GM19468 (cell line): ENCODE measurements at regions not wholly inside any gene's neighbourhood (a gene's known extent, or its start where the extent isn't known, plus 50 kb on each side); places are given as distances from the start of the nearest gene placed in this dataset.

Source experiments
- ATAC-seq: cut with Tn5 transposase; IDR thresholded peaks from one replicate; pipeline ENCODE4 v1.9.1; 2021; ENCODE audit warnings: mild to moderate bottlenecking, moderate library complexity, moderate number of reproducible peaks; ENCODE audit not compliant: unreplicated experiment; ENCODE audit errors: extremely low read depth

DNA sequence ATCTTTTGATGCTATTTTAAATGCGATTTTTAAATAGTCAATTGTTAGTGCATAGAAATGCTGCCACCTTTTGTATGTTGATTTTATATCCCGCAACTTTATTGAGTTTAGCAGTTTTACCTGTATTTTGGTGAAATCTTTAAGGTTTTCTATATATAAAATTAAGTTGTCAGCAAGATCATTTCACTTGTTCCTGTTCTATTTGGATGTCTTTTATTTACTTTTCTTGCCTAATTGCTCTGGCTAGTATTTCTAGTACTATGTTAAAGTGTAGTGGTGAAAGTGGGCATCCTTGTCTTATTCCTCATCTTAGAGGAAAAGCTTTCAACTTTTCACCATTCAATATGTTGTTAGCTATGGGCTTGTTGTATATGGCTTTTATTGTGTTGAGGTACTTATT, 813.3 kb upstream of the CELF2 start:
- ATAC-seq = no peak

DNA sequence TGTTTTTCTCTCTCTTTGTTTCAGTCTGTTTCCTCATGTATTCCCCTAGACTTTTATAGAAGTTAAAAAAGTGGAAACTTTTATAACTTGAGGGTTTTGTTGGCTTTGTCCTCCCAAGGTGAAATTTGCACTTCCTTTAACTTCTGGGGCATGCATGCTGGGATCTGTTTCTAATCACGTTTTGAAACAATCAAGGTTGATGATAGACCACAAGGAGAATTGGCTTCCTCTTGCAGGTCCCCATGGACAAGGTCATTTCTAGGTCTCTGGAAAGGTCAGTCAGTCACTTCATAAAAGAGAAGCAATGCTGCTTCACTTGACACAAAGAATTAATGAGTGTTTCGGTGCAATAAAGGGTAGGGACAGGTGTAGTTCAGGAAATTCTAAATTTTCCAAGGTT, 811.8 kb upstream of the CELF2 start:
- no peak for ATAC-seq

DNA sequence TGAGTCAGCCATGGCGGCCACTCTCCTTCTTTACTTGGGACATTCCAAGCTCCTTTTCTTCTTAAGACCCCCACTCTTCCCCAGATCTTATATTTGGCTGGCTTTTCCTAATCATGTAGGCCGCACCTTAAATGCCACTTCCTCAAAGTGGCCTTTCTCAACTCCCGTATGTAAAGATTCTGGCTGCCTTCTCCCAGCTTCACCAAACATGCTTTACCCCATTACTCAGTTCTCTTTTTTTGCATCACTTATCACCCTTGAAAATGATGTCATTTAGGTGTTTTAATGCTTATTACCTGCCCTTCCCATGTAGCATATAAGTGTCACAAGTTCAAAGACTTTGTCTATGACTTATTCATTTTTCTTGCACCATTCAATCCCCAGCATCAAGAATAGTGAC, 810.1 kb upstream of the CELF2 start:
- no peak for ATAC-seq

DNA sequence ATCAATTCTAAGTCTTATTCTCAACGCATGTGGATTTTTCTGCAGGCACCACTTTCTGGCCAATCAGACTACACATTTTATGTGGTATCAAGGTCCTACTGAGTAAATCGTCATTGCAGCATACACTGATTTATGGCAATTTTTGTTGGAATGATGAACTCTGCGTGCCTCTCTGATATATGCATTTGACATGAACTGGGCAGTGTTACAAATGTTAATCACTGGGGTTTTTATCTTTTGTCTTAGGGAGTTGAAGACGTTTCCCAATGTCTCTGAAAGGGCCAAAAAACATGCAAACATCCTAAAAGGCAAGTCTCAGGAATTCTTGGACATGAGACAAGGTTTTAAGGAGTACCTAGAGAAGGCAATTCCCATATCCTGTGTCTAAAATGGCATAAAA, 809.5 kb upstream of the CELF2 start:
- no peak for ATAC-seq

DNA sequence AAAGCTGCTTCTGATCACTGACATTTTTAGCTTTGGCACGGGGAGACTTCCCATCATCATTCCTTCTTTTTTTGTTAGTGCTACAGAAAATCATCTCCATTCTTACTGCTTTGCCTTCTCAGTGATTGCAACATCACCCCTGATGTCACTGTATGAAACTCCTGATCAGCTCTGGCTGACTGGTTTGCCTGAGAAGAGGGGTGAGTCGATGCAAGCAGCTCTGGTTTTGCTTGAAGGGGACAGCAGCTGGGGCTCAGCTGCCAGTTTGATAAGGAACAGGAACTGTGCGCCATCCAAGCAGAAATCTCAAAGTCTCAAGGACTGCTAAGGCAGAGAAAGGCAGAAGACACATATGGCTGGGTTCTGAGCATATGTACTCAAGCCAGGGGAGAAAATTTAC, 808.5 kb upstream of the CELF2 start:
- ATAC-seq = no peak

DNA sequence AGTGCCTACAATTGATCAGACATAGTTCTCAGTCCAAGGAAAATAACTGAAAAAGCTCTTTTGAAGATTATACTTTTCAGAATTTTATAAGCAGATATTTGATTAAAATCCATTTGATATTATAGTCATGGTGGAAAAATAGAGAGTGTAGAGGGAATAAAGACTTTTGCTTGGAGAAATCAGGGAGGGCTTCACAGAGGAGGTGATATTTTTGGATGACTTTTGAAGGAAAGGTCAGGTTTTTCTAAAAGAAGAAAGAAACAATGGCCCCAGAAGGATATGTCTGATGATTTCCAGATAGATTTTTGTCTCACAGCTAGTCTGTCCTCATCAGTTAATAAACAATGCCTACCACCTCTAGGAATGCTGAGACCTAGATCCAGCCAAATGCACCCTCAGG, 806.3 kb upstream of the CELF2 start:
- no peak for ATAC-seq

DNA sequence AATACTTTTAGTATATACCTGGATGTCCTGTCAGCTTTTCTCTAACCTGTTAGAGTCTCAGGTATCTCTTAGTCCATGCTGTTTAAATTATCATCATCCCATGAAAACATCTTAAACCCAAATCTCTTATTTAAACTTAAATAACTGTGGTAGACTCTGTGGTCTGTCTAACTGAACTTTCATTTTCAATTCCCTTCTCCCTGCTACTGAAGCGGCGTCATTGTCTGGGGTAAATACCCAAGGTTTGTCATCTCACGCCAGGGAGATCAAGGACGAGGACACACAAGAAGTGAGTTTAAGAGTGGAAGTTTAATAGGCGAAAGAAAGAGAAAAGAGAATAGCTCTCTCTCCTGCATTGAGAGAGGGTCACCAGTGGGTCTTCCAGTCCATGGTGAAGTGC, 804.4 kb upstream of the CELF2 start:
- ATAC-seq = no peak

DNA sequence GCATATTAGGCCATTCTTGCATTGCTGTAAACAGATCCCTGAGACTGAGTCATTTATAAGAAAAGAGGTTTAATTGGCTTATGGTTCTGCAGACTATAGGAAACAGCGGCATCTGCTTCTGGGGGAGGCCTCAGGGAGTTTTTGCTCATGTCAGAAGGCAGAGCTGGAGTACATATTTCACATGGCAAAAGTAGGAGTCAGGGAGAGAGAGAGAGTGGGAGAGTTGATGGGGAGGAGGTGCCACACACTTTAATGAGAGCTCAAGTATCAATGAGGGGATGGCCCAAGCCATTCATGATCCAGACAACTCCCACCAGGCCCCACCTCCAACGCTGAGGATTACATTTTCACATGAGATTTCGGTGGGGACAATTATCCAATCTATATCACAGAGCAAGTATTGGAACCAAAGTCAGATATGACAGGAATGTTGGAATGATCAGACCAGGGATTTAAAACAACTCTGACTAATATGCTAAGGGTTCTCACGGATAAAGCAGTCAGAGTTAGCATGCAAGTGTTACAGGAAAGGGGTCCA, 795.3 kb upstream of the CELF2 start:
- no peak for ATAC-seq

DNA sequence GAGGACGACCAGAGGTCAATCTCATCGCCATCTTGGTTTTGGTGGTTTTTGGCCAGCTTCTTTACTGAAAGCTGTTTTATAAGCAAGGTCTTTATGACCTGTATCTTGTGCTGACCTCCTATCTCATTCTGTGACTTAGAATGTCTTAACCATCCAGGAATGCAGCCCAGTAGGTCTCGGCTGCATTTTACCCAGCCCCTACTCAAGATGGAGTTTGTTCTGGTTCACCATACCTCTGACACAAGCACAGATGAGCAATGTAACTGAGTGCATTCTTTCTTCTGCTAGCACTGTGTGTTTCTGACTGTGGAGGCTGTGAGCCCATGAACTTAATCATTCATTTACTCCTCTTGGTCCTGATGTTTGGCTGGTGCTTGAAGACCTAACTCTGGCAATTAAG, 794.5 kb upstream of the CELF2 start:
- ATAC-seq = no peak

DNA sequence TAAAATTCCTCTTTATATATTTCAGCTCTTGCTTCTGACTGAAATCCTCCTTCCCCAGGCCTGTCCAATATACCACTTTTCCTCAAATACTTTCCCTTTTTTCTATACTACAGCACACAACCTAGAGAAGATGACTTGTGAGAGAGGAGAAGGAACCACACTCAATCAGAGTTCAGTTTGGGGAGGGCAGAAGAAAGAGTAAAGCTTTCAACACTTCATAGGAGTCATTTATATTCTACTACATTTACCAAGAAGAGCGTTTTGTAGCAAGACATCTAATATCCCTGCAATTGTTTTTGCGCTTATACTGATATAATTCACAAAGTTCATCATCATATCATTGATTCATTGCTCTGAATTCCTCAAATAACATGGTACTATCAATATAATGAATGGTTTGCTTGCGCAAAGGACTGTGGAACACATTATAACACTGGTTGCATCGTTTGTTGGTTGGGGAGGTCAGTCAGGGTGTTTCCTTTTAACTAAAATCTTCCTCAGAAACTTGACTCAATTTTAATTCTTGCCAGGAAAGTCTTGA, 792.5 kb upstream of the CELF2 start:
- no peak for ATAC-seq

DNA sequence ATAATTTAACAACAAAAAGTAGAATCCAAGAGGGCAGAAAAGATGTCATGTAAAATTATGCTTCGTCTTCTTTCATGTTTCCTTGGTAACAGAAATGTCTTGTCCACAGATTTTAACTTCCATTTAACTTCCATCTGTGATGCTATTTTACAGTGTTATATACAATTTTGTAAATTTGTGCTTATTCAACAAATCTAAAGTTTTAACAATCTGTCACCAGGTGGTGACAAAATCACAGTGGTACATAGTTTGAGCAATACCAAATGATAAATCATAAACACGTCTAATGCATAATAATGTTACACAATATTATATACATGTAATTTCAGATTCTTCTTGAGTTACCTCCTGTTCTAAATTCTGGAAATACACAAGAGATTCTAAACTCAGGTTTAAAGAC, 784.4 kb upstream of the CELF2 start:
- ATAC-seq = no peak

DNA sequence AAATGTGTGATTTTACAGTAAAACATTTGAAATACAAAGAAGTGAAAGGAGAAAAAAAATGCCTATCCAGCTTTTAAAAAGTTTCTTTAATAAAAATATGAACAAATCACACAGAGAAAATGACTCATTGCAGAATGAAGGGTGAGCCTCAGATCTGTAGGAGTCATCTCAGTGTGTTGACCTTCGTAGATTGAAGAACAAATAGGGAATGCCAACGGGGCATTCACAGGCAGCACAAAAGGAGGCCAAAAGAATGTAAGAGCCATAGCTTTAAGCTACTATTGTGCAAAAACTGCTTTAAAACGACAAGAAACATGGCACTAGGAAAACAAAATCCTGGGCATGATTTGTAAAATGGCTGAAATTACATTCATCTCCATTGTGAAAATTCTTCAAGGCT, 782.7 kb upstream of the CELF2 start:
- no peak for ATAC-seq

DNA sequence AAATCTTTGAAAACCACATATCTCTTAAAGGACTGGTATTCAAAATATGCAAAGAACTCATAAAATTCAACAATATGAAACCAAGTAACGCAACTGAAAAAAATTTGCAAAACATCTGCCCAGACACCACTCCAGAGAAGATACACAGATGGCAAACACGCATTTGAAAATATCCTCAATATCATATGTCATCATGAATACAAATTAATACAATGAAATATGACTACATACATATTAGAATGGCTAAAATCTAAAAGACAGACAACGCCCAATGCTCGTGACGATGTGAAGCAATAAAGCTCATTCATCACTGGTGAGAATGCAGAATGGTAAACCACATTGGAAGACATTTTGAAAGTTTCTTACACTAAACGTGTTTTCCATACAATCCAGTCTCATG, 770.1 kb upstream of the CELF2 start:
- ATAC-seq = no peak

DNA sequence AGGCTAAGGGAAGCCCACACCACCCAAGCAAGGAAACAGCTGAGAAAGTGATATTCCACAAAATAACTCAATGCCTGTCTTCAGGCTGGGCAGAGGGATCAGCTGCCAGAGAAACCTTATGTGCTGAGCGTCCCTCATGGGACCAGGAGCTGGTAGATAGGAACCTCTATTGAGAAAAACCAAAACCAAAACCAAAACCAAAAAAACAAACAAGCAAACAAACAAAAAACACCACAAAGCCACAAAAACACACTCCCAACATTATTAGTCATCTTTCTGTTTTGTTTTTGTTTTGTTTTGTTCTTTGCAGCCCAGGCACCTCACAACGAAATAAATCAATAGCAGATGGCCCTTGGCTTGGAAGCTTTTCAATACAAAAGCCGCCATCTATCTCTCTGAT, 760.8 kb upstream of the CELF2 start:
- no peak for ATAC-seq

DNA sequence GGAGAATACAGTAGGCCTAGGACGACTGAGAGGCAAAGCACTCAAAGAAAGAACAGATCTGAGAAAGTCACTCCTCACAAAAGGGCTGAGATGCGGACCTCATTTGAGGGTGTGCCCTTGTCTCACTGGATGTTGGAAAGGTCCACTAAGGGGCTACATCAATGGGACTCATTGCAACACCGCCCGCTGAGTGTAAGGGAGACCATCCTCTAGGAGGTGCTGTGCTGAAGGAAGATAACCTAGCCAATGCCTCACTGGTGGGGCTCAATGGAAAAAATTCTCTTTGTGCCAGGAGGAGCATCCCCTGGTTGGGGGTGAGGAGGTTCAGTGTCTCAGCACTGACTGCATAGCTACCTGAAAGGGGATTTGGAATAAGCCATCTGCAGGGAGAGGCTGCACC, 758.7 kb upstream of the CELF2 start:
- ATAC-seq = no peak

DNA sequence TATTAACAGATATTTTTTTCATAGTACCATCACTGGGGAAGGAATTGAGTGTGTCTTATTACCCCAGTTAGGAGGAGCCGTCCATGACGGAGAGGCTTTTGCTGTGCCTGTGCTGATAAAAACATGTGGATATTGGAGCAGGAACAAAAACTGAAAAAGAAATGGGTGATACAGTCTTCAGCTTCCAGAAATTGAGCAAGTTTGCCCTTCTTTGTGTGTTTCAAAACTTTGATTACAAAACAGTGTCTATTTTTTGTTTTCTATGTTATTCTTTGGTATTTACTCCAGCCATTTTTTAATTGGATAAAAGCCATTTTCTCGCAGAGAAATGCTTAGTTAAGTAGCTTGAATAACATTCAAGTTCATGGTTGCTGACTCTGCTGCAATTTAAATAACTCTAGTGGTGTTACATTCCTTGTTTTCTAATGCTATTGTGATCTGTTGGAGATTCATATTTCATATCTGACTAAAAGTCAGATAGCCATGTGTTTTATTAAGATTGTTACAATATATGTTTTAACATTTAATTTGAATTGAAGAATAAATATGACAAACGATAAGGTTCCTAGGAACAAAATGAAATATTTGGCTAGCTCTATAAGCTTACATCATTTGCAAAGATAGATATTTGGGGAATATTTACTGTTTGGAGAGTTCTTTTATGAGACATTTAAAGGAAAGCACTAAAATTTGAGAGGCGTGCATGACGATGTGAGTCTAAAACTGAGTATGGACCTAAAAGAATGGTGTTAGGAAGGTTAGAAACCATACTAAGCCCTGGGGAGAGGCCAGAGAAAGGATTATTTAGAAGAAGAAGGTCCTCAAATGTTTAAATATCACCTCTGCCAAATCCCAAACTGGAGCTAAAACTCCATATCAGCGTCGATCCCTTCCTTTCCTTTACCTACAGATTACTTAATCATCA, 747.3 kb upstream of the CELF2 start:
- ATAC-seq = no peak

DNA sequence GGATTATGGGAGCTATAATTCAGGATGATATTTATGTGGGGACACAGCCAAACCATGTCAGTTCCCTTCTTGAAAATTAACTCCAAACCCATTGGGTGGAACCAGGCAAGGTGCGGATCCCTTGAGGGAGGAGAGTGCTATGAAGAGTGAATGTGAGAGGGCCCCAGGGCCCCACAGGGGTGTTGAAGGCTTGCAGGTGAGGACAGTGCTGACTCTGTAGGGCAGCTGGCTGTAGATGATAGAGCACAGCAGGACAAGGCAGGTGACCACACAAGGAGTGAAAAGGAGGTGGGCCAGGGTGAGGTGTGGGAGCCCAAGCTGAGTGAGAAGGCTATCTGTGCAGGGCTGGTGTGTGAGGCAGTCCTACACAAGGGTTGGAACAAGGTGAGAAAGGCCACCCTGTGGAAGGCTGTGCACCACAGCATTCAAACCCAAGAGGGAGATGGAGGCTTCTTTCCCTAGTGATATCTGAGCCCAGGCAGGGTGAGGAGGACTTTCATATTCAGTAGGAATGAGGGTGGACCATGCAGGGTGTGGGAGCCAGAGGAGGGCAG, 746.0 kb upstream of the CELF2 start:
- no peak for ATAC-seq

DNA sequence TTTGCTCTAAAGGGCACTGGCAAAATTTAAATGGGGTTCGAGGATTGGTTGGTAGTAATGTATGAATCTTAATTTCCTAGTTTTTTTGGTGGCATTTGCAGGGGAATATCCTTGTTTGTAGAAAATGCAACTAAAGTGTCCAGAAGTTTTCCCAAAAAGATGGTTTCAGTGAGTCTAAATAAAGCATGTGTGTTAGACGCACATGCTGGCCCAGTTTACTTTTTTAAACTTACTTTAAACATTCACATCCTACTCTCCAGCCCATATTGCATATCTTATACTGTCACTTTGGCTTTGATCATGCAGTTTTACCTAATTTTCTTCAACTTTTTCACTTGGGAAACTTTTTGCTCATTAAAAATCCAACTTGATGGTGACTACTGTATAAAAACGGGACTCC, 744.0 kb upstream of the CELF2 start:
- ATAC-seq = no peak

DNA sequence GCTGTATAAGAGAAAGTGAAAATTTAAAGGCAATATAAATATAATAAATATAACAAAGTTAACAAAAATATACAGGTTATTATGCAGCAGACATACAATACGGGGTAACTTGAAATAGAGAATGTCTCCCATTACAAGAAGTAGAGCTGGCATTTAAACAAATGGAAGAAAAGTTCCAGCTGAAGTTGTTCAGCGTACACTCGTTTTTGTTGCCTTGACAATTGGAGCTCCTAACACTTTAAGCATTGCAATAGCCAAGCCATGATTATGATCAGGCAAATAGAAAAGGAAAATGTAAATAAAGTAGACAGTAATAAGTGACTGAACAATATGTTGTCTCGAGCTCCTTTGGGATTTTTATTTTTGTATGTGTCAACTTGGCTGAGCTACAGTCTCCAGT, 737.8 kb upstream of the CELF2 start:
- no peak for ATAC-seq

DNA sequence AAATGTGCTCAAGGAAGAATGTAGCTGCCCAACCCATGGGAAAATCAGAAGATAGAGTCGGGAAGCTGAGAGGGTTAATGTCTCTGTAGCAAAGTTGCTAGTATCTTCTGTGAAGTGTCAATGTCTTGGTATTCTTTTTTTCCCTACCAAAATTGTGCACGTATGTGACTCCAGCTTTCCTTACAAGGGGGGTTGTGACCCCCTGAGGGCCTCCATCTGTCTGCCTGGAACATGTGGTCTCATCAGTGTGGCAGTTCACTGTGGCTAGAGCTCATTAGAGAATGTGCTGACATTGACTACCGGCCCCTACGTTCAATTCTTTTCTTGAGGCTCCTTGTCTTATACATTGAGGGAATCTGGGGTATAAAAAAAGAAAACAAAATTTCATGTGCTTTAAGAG, 725.2 kb upstream of the CELF2 start:
- ATAC-seq = no peak

DNA sequence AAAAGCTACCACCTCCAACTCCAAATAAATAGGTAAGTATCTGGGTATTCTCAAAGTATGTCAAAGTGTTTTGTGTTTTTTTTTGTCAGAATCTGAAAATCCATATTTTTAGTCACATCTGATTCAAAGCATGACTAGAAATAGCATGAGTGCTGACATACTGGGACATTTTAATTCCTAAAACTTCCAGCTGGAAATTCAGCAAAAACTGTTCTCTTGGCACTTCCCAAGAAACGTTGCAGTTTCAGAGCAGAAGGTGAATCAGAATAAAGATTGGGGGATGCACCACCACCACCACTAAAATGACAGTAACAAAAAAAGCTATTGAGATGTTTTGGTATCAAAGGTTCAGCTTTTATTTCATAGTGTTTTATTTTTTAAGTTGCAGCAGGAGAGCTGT, 724.6 kb upstream of the CELF2 start:
- ATAC-seq = no peak
